Breast epithelium (tissue), 3 donors: ENCODE measurements at regions not wholly inside any gene's neighbourhood (a gene's known extent, or its start where the extent isn't known, plus 50 kb on each side); places are given as distances from the start of the nearest gene placed in this dataset.

Experiments used
- CTCF ChIP-seq, 3 donors: fragments of 450-650 bp; IDR thresholded peaks; one replicate each; pipeline ENCODE4 v1.5.1; 2016 to 2017; ENCODE audit warnings: antibody characterized with exemption in 3 of 3, mild to moderate bottlenecking in 3 of 3, moderate library complexity in 3 of 3
- POLR2A ChIP-seq: fragments of 450-650 bp; IDR thresholded peaks from one replicate; pipeline ENCODE4 v1.6.1; 2016; ENCODE audit warnings: antibody characterized with exemption, mild to moderate bottlenecking, moderate library complexity

GRCh38 chr18:22509423-22509822 is 91.7 kb upstream of the CTAGE1 start:
- no peak for TF ChIP-seq POLR2A
- TF ChIP-seq CTCF (IDR thresholded peaks at IDR 0.05) = no peak
